HG02938 (cell line): ENCODE measurements at regions not wholly inside any gene's neighbourhood (a gene's known extent, or its start where the extent isn't known, plus 50 kb on each side); places are given as distances from the start of the nearest gene placed in this dataset.
"Not testable (repeated sequence)": the region's sequence is repeated elsewhere in the genome, so short reads cannot be mapped to it uniquely, and the experiment has no call there.

Experiments
- ATAC-seq: cut with Tn5 transposase; IDR thresholded peaks from one replicate; pipeline ENCODE4 v1.9.1; 2021; ENCODE audit warnings: mild to moderate bottlenecking, moderate library complexity; ENCODE audit not compliant: unreplicated experiment

- no peak for ATAC-seq
Measured at GRCh38 chr6:3960754-3961361, 111.7 kb downstream of the FAM50B start.

- ATAC-seq = no peak
Measured at GRCh38 chr6:3961581-3962215, 112.5 kb downstream of the FAM50B start.

- ATAC-seq = no peak
Measured at GRCh38 chr6:3962291-3963280, 113.4 kb downstream of the FAM50B start.

GRCh38 chr6:3963426-3963825 lies 114.3 kb downstream of the FAM50B start:
- ATAC-seq = no peak

- ATAC-seq = no peak
Measured at GRCh38 chr6:3965071-3965718, 113.7 kb downstream of the FAM217A start.

GRCh38 chr6:3966426-3966825 lies 112.5 kb downstream of the FAM217A start:
- no peak for ATAC-seq

- ATAC-seq = no peak
Measured at GRCh38 chr6:3970097-3970496, 108.8 kb downstream of the FAM217A start.

- not testable (repeated sequence) for ATAC-seq
Measured at GRCh38 chr6:3973152-3973551, 105.8 kb downstream of the FAM217A start.

- ATAC-seq = peak; percentile 93
Measured at GRCh38 chr6:3977875-3978711, 100.8 kb downstream of the FAM217A start.

- not testable (repeated sequence) for ATAC-seq
Measured at GRCh38 chr6:3978966-3979365, 100.0 kb downstream of the FAM217A start.

GRCh38 chr6:3981917-3982316 lies 97.0 kb downstream of the FAM217A start:
- no peak for ATAC-seq

- ATAC-seq = no peak
Measured at GRCh38 chr6:3983778-3984177, 95.2 kb downstream of the FAM217A start.

- no peak for ATAC-seq
Measured at GRCh38 chr6:3984494-3984893, 94.4 kb downstream of the FAM217A start.

- ATAC-seq = no peak
Measured at GRCh38 chr6:3986241-3986640, 92.7 kb downstream of the FAM217A start.

GRCh38 chr6:3987053-3987452 lies 91.9 kb downstream of the FAM217A start:
- no peak for ATAC-seq

GRCh38 chr6:3987576-3987975 lies 91.4 kb downstream of the FAM217A start:
- ATAC-seq = no peak

GRCh38 chr6:3990692-3991491 lies 88.0 kb downstream of the FAM217A start:
- peak; percentile 52 for ATAC-seq

GRCh38 chr6:3991941-3992340 lies 87.0 kb downstream of the FAM217A start:
- ATAC-seq = no peak

GRCh38 chr6:3996349-3996748 lies 82.6 kb downstream of the FAM217A start:
- ATAC-seq = no peak
